ENCODE measurements at regions not wholly inside any gene's neighbourhood (a gene's known extent, or its start where the extent isn't known, plus 50 kb on each side); places are given as distances from the start of the nearest gene placed in this dataset.

DNA sequence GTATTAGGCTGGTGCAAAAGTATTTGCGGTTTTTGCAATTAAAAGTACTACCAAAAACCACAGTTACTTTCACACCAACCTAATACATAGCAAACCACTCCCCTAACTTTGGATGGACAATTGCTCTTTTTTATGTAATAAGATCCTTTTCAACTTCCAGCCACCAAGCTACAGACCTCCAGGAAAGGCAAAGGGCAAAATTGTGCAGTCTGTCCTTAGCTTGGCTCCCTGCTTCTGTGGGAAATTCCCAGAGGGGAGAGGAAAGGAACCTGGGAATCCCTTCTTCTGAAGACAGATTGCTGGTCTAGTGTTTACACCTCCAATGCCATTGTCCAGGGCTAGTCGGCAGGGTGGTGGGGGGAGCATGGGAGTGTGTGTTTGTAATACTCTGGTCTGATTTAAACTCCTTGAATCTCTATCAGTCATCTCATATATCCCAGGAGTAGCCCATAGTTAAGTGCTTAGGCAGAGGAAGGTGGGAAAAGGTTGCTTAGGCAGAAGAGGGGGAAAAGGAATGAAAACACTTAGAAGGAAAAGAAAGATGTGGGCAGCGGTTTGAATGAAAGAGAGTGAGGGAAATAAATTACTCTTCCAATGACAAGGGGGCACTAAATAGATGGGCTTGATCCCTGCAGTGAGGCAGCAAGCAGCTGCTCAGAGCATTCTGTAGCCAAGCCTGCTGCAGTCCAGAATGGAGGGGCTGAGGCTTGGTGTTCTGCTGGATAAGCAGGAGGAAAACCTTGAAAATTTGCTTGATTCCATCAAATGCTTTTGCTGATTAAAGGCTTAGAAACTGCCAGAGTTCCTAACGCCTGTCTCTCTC is 86.9 kb upstream of the MAP1B start:
- H4K20me1 ChIP-seq (ENCODE audit: insufficient read depth, low read length, poor library complexity, severe bottlenecking), result no peaks in the 10 kb centered on the region
- H3K36me3 ChIP-seq (ENCODE audit: insufficient read depth, low read length), result no peaks in the 10 kb centered on the region
- H2AFZ ChIP-seq (ENCODE audit: low read length), result no peak overlapping the region
- H3K4me1 ChIP-seq (ENCODE audit: insufficient read depth, low read length, poor library complexity, severe bottlenecking), result no peaks in the 10 kb centered on the region
- H3K27me3 ChIP-seq (ENCODE audit: insufficient read depth, low read length, poor library complexity, severe bottlenecking), result no peaks in the 10 kb centered on the region
- H3K4me2 ChIP-seq (ENCODE audit: low read depth, low read length, poor library complexity, severe bottlenecking), result no peak overlapping the region
- no peaks in the 10 kb centered on the region for H3K9me2 ChIP-seq (replicated peaks; ENCODE audit: low read depth, low read length)
- no peak for TF ChIP-seq EZH2phosphoT487 (IDR thresholded peaks at IDR 0.05; ENCODE audit: borderline replicate concordance)
- TF ChIP-seq, protein P1, sequence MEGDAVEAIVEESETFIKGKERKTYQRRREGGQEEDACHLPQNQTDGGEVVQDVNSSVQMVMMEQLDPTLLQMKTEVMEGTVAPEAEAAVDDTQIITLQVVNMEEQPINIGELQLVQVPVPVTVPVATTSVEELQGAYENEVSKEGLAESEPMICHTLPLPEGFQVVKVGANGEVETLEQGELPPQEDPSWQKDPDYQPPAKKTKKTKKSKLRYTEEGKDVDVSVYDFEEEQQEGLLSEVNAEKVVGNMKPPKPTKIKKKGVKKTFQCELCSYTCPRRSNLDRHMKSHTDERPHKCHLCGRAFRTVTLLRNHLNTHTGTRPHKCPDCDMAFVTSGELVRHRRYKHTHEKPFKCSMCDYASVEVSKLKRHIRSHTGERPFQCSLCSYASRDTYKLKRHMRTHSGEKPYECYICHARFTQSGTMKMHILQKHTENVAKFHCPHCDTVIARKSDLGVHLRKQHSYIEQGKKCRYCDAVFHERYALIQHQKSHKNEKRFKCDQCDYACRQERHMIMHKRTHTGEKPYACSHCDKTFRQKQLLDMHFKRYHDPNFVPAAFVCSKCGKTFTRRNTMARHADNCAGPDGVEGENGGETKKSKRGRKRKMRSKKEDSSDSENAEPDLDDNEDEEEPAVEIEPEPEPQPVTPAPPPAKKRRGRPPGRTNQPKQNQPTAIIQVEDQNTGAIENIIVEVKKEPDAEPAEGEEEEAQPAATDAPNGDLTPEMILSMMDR (conservative IDR thresholded peaks at IDR 0.05; ENCODE audit: low read length), result no peak
- H3K9me3 ChIP-seq (ENCODE audit: insufficient read depth, low read depth, low read length), result no peaks in the 10 kb centered on the region; the same call in 1 of the 2 replicates
- H3F3A ChIP-seq (ENCODE audit: low read depth), result no peaks in the 10 kb centered on the region
- no peaks in the 10 kb centered on the region for H3K79me2 ChIP-seq (ENCODE audit: insufficient read depth, low read length)
- no peak overlapping the region for H3K4me3 ChIP-seq (ENCODE audit: low read length, poor library complexity, severe bottlenecking)
- H3K9ac ChIP-seq (ENCODE audit: low read depth, low read length, poor library complexity, severe bottlenecking), result no peak overlapping the region

GRCh38 chr5:72021651-72022357 is 85.5 kb upstream of the MAP1B start:
- TF ChIP-seq, protein P1 (conservative IDR thresholded peaks at IDR 0.05; ENCODE audit: low read length), result no peak
- TF ChIP-seq EZH2phosphoT487 (IDR thresholded peaks at IDR 0.05; ENCODE audit: borderline replicate concordance), result no peak
- Histone ChIP-seq H3K4me3 (ENCODE audit: low read length, poor library complexity, severe bottlenecking) (no peak overlapping the region), H3K4me1 (ENCODE audit: insufficient read depth, low read length, poor library complexity, severe bottlenecking) (no peaks in the 10 kb centered on the region)

GRCh38 chr5:72028382-72028781 is 78.9 kb upstream of the MAP1B start:
- Histone ChIP-seq H3K4me2 (ENCODE audit: low read depth, low read length, poor library complexity, severe bottlenecking) (no peak overlapping the region), H3K9me3 (ENCODE audit: insufficient read depth, low read depth, low read length) (no peaks in the 10 kb centered on the region), H3F3A (ENCODE audit: low read depth) (no peaks in the 10 kb centered on the region), H3K36me3 (ENCODE audit: insufficient read depth, low read length) (no peaks in the 10 kb centered on the region), H3K9ac (ENCODE audit: low read depth, low read length, poor library complexity, severe bottlenecking) (no peak overlapping the region), H2AFZ (ENCODE audit: low read length) (no peak overlapping the region), H3K4me1 (ENCODE audit: insufficient read depth, low read length, poor library complexity, severe bottlenecking) (no peaks in the 10 kb centered on the region), H3K27me3 (ENCODE audit: insufficient read depth, low read length, poor library complexity, severe bottlenecking) (no peaks in the 10 kb centered on the region), H3K79me2 (ENCODE audit: insufficient read depth, low read length) (no peaks in the 10 kb centered on the region), H4K20me1 (ENCODE audit: insufficient read depth, low read length, poor library complexity, severe bottlenecking) (no peaks in the 10 kb centered on the region), H3K4me3 (ENCODE audit: low read length, poor library complexity, severe bottlenecking) (no peak overlapping the region), H3K9me2 (replicated peaks; ENCODE audit: low read depth, low read length) (no peaks in the 10 kb centered on the region)
- TF ChIP-seq, protein P1 (conservative IDR thresholded peaks at IDR 0.05; ENCODE audit: low read length), result no peak
- no peak for TF ChIP-seq EZH2phosphoT487 (IDR thresholded peaks at IDR 0.05; ENCODE audit: borderline replicate concordance)

More at GRCh38 chr5:72021651-72022357, 85.5 kb upstream of the MAP1B start:
- H3K79me2 ChIP-seq (ENCODE audit: insufficient read depth, low read length), result no peaks in the 10 kb centered on the region
- no peaks in the 10 kb centered on the region for H3F3A ChIP-seq (ENCODE audit: low read depth)
- no peaks in the 10 kb centered on the region for H3K27me3 ChIP-seq (ENCODE audit: insufficient read depth, low read length, poor library complexity, severe bottlenecking)
- no peaks in the 10 kb centered on the region for H3K36me3 ChIP-seq (ENCODE audit: insufficient read depth, low read length)
- no peak overlapping the region for H3K4me2 ChIP-seq (ENCODE audit: low read depth, low read length, poor library complexity, severe bottlenecking)
- no peak overlapping the region for H2AFZ ChIP-seq (ENCODE audit: low read length)
- no peak overlapping the region for H3K9ac ChIP-seq (ENCODE audit: low read depth, low read length, poor library complexity, severe bottlenecking)
- no peaks in the 10 kb centered on the region; the same call in 1 of the 2 replicates for H3K9me3 ChIP-seq (ENCODE audit: insufficient read depth, low read depth, low read length)
- no peaks in the 10 kb centered on the region for H3K9me2 ChIP-seq (replicated peaks; ENCODE audit: low read depth, low read length)
- no peaks in the 10 kb centered on the region for H4K20me1 ChIP-seq (ENCODE audit: insufficient read depth, low read length, poor library complexity, severe bottlenecking)

All from Loucy (cell line).